ENCODE measurements at regions not wholly inside any gene's neighbourhood (a gene's known extent, or its start where the extent isn't known, plus 50 kb on each side); places are given as distances from the start of the nearest gene placed in this dataset.

DNA sequence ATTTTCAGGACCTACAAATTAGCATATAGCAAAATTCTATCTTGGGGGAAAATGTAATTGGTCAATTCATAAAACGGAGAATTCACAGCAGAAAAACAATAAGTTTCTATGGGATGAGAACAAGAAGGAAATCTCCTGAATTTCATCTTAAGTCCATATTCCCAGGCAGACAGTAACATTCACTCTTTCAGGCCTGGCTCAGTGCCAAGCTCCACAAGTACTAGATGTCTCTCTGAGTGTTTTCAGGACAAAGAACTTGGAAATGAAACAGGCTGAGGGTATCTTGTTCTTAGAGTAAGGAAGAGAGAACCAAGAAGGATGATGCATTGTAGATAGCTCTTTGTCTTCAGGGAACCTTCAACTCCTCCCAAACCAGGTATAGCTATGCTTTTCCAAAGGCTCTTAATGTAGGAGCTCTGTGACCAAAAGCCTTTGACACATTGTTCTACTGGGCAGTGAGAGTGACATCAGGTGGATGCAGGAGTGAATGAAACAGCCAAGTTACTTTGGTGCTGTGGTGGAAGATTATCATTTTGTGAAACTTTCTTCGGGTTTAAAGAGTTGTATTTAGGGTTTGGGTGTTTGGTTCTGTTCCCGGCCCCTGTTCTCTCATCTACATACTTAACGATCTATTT, 298.3 kb downstream of the GPATCH2 start:
- no peak for DNase-seq

DNA sequence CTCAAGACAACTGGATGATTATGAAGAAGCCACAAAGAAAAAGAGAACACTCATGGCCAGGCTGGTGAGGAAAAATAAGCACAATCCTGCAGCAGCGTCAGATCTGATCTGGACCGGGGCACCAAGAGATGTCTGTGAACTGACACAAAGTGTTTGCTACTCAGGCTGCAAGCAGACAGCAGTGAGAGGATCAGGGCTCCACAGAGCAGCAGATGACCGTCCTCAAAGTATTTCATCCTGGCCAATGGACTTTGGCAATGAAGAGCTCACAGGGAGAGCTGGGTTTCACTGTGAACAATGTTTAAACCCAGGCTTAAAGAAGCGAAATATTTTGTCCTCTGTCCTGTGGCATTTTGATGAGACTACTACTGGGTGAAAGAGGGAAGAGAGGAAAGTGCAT, 299.2 kb downstream of the GPATCH2 start:
- Histone ChIP-seq H3K4me1 (no peaks in the 10 kb centered on the region), H3K9me3 (no peaks in the 10 kb centered on the region), H3K36me3 (no peaks in the 10 kb centered on the region), H3K27ac (no peak overlapping the region), H3K27me3 (ENCODE audit: low read depth) (no peaks in the 10 kb centered on the region), H3K4me3 (no peak overlapping the region)
- intact Hi-C loops (cut with DNase I), result no loop called here
- ATAC-seq (peak in 1 of 2 donors; percentile 31), DNase-seq (no peak)
- TF ChIP-seq, protein P1, sequence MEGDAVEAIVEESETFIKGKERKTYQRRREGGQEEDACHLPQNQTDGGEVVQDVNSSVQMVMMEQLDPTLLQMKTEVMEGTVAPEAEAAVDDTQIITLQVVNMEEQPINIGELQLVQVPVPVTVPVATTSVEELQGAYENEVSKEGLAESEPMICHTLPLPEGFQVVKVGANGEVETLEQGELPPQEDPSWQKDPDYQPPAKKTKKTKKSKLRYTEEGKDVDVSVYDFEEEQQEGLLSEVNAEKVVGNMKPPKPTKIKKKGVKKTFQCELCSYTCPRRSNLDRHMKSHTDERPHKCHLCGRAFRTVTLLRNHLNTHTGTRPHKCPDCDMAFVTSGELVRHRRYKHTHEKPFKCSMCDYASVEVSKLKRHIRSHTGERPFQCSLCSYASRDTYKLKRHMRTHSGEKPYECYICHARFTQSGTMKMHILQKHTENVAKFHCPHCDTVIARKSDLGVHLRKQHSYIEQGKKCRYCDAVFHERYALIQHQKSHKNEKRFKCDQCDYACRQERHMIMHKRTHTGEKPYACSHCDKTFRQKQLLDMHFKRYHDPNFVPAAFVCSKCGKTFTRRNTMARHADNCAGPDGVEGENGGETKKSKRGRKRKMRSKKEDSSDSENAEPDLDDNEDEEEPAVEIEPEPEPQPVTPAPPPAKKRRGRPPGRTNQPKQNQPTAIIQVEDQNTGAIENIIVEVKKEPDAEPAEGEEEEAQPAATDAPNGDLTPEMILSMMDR (IDR thresholded peaks at IDR 0.05), result no peak

More for the DNA sequence above, 298.3 kb downstream of the GPATCH2 start:
- Histone ChIP-seq H3K36me3 (no peaks in the 10 kb centered on the region), H3K4me1 (no peaks in the 10 kb centered on the region), H3K27me3 (ENCODE audit: low read depth) (no peaks in the 10 kb centered on the region), H3K4me3 (no peak overlapping the region), H3K27ac (no peak overlapping the region), H3K9me3 (no peaks in the 10 kb centered on the region)
- no peak for ATAC-seq
- TF ChIP-seq, protein P1 (IDR thresholded peaks at IDR 0.05), result no peak
- intact Hi-C loops (cut with DNase I), result no loop called here

- intact Hi-C loops (cut with DNase I), result no loop called here
- H3K36me3 ChIP-seq, result no peaks in the 10 kb centered on the region
- DNase-seq (no peak), ATAC-seq (no peak)
- no peaks in the 10 kb centered on the region for H3K4me1 ChIP-seq
- TF ChIP-seq, protein P1 (IDR thresholded peaks at IDR 0.05), result no peak
- no peaks in the 10 kb centered on the region for H3K27me3 ChIP-seq (ENCODE audit: low read depth)
- no peak overlapping the region for H3K27ac ChIP-seq
- no peak overlapping the region for H3K4me3 ChIP-seq
- no peaks in the 10 kb centered on the region for H3K9me3 ChIP-seq
Observed at GRCh38 chr1:217327901-217328300, 303.0 kb downstream of the GPATCH2 start.

- TF ChIP-seq, protein P1 (IDR thresholded peaks at IDR 0.05), result no peak
- no peaks in the 10 kb centered on the region for H3K4me1 ChIP-seq
- no peaks in the 10 kb centered on the region for H3K27me3 ChIP-seq (ENCODE audit: low read depth)
- no peak overlapping the region for H3K4me3 ChIP-seq
- intact Hi-C loops (cut with DNase I), result no loop called here
- DNase-seq (no peak), ATAC-seq (no peak)
- no peaks in the 10 kb centered on the region for H3K36me3 ChIP-seq
- H3K27ac ChIP-seq, result no peak overlapping the region
- no peaks in the 10 kb centered on the region for H3K9me3 ChIP-seq
Observed at GRCh38 chr1:217322834-217323233, 308.1 kb downstream of the GPATCH2 start.

- no peak for ATAC-seq
- no peaks in the 10 kb centered on the region for H3K36me3 ChIP-seq
- no peak overlapping the region for H3K27ac ChIP-seq
- TF ChIP-seq, protein P1 (IDR thresholded peaks at IDR 0.05), result no peak
- H3K4me3 ChIP-seq, result no peak overlapping the region
- no peaks in the 10 kb centered on the region for H3K27me3 ChIP-seq (ENCODE audit: low read depth)
- no peak for DNase-seq
- H3K4me1 ChIP-seq, result no peaks in the 10 kb centered on the region
- H3K9me3 ChIP-seq, result no peaks in the 10 kb centered on the region
- intact Hi-C loops (cut with DNase I), result no loop called here
Observed at GRCh38 chr1:217315346-217315745, 315.5 kb downstream of the GPATCH2 start.

All from lower lobe of right lung (tissue), 2 donors.